ENCODE measurements at regions not wholly inside any gene's neighbourhood (a gene's known extent, or its start where the extent isn't known, plus 50 kb on each side); places are given as distances from the start of the nearest gene placed in this dataset.
"Not testable (repeated sequence)": the region's sequence is repeated elsewhere in the genome, so short reads cannot be mapped to it uniquely, and the experiment has no call there.

GRCh38 chr2:221893501-221893900 is 321.4 kb upstream of the EPHA4 start:
- no peak overlapping the region for H3K9ac ChIP-seq (ENCODE audit: control insufficient read depth, extremely low read depth, insufficient read depth, low read length)
- H4K20me1 ChIP-seq (ENCODE audit: control insufficient read depth, extremely low read depth, insufficient read depth, low read length), result no peaks in the 10 kb centered on the region
- no peak overlapping the region for H3K4me2 ChIP-seq (ENCODE audit: control insufficient read depth, extremely low read depth, insufficient read depth, low read depth, low read length)
- H3K9me1 ChIP-seq (ENCODE audit: control insufficient read depth, extremely low read depth, insufficient read depth, low read length), result no peaks in the 10 kb centered on the region
- no peaks in the 10 kb centered on the region for H3K36me3 ChIP-seq (ENCODE audit: control insufficient read depth in 2 of 2, extremely low read depth in 1 of 2, insufficient read depth in 2 of 2, low read length in 2 of 2)
- no peak for TF ChIP-seq CTCF (optimal IDR thresholded peaks at IDR 0.05 in 1 of 3, IDR thresholded peaks at IDR 0.05 in 1 of 3, conservative IDR thresholded peaks at IDR 0.05 in 1 of 3; ENCODE audit: extremely low read depth in 1 of 3, insufficient read depth in 2 of 3, low read length in 3 of 3)
- no peak for TF ChIP-seq EZH2 (IDR thresholded peaks at IDR 0.05; ENCODE audit: low read length)
- H3K79me2 ChIP-seq (ENCODE audit: control insufficient read depth, insufficient read depth, low read length), result no peaks in the 10 kb centered on the region
- no peak overlapping the region for H3K4me3 ChIP-seq (ENCODE audit: control insufficient read depth in 2 of 3, extremely low read depth in 1 of 3, insufficient read depth in 2 of 3, low read depth in 1 of 3, low read length in 3 of 3)
- no peaks in the 10 kb centered on the region for H3K9me3 ChIP-seq (ENCODE audit: control insufficient read depth, low read depth, low read length)
- dilution Hi-C loops (cut with MboI; ENCODE audit: extremely low pct_ligation_motif_present, low sequenced_read_pairs), result no loop called here
- no peaks in the 10 kb centered on the region for H3K27me3 ChIP-seq (ENCODE audit: control insufficient read depth, extremely low read depth, insufficient read depth, low read length)
- no peaks in the 10 kb centered on the region for H3K4me1 ChIP-seq (ENCODE audit: control insufficient read depth, extremely low read depth, insufficient read depth, low read length)
- no peak overlapping the region for H3K27ac ChIP-seq (ENCODE audit: control insufficient read depth, insufficient read depth, low read length)
- H2AFZ ChIP-seq (ENCODE audit: control insufficient read depth, low read length), result no peak overlapping the region
- FAIRE-seq, result no peak
- no peak for DNase-seq (ENCODE audit: low read depth, low spot score)

- H3K27me3 ChIP-seq (ENCODE audit: control insufficient read depth, extremely low read depth, insufficient read depth, low read length); H3K36me3 ChIP-seq (ENCODE audit: control insufficient read depth in 2 of 2, extremely low read depth in 1 of 2, insufficient read depth in 2 of 2, low read length in 2 of 2); H4K20me1 ChIP-seq (ENCODE audit: control insufficient read depth, extremely low read depth, insufficient read depth, low read length); H3K9ac ChIP-seq (ENCODE audit: control insufficient read depth, extremely low read depth, insufficient read depth, low read length); H3K4me1 ChIP-seq (ENCODE audit: control insufficient read depth, extremely low read depth, insufficient read depth, low read length); H3K9me1 ChIP-seq (ENCODE audit: control insufficient read depth, extremely low read depth, insufficient read depth, low read length); H3K4me2 ChIP-seq (ENCODE audit: control insufficient read depth, extremely low read depth, insufficient read depth, low read depth, low read length); H2AFZ ChIP-seq (ENCODE audit: control insufficient read depth, low read length); H3K27ac ChIP-seq (ENCODE audit: control insufficient read depth, insufficient read depth, low read length); FAIRE-seq; DNase-seq (ENCODE audit: low read depth, low spot score); H3K79me2 ChIP-seq (ENCODE audit: control insufficient read depth, insufficient read depth, low read length); H3K4me3 ChIP-seq (ENCODE audit: control insufficient read depth in 2 of 3, extremely low read depth in 1 of 3, insufficient read depth in 2 of 3, low read depth in 1 of 3, low read length in 3 of 3); H3K9me3 ChIP-seq (ENCODE audit: control insufficient read depth, low read depth, low read length); dilution Hi-C loops (cut with MboI; ENCODE audit: extremely low pct_ligation_motif_present, low sequenced_read_pairs): not testable (repeated sequence)
Observed at GRCh38 chr2:221892006-221892405, 319.9 kb upstream of the EPHA4 start.

GRCh38 chr2:221883976-221884375 is 311.9 kb upstream of the EPHA4 start:
- Histone ChIP-seq H3K4me2 (ENCODE audit: control insufficient read depth, extremely low read depth, insufficient read depth, low read depth, low read length) (no peak overlapping the region), H3K4me1 (ENCODE audit: control insufficient read depth, extremely low read depth, insufficient read depth, low read length) (no peaks in the 10 kb centered on the region), H3K27me3 (ENCODE audit: control insufficient read depth, extremely low read depth, insufficient read depth, low read length) (no peaks in the 10 kb centered on the region), H3K27ac (ENCODE audit: control insufficient read depth, insufficient read depth, low read length) (no peak overlapping the region), H4K20me1 (ENCODE audit: control insufficient read depth, extremely low read depth, insufficient read depth, low read length) (no peaks in the 10 kb centered on the region), H3K4me3 (ENCODE audit: control insufficient read depth in 2 of 3, extremely low read depth in 1 of 3, insufficient read depth in 2 of 3, low read depth in 1 of 3, low read length in 3 of 3) (no peak overlapping the region), H3K79me2 (ENCODE audit: control insufficient read depth, insufficient read depth, low read length) (no peaks in the 10 kb centered on the region), H3K9me1 (ENCODE audit: control insufficient read depth, extremely low read depth, insufficient read depth, low read length) (no peaks in the 10 kb centered on the region), H3K9me3 (ENCODE audit: control insufficient read depth, low read depth, low read length) (no peaks in the 10 kb centered on the region), H2AFZ (ENCODE audit: control insufficient read depth, low read length) (no peak overlapping the region), H3K36me3 (ENCODE audit: control insufficient read depth in 2 of 2, extremely low read depth in 1 of 2, insufficient read depth in 2 of 2, low read length in 2 of 2) (no peaks in the 10 kb centered on the region), H3K9ac (ENCODE audit: control insufficient read depth, extremely low read depth, insufficient read depth, low read length) (no peak overlapping the region)
- TF ChIP-seq EZH2 (IDR thresholded peaks at IDR 0.05; ENCODE audit: low read length) (no peak), CTCF (optimal IDR thresholded peaks at IDR 0.05 in 1 of 3, IDR thresholded peaks at IDR 0.05 in 1 of 3, conservative IDR thresholded peaks at IDR 0.05 in 1 of 3; ENCODE audit: extremely low read depth in 1 of 3, insufficient read depth in 2 of 3, low read length in 3 of 3) (no peak)
- DNase-seq (ENCODE audit: low read depth, low spot score), result no peak
- FAIRE-seq, result no peak
- dilution Hi-C loops (cut with MboI; ENCODE audit: extremely low pct_ligation_motif_present, low sequenced_read_pairs), result no loop called here

All from keratinocyte (primary cell).